ENCODE measurements at regions not wholly inside any gene's neighbourhood (a gene's known extent, or its start where the extent isn't known, plus 50 kb on each side); places are given as distances from the start of the nearest gene placed in this dataset.

DNA sequence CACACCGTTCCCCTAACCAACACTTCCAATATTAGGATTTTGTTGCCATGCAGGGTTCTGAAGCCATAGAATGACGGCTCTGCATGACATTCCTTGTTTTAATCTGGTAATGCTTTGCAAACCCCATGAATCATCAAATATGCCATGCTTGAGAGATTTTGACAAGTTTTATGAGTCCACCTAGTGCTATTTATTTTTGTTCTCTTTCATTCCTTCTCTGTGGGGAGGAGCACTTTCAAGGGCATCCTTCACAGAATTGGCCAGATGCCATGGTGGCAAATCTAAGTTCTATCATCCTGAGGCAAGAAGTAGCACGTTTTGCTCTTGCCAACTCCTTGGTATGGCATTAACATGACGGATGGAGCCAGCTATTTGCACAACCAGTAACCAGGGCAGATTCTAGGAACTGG is 268.4 kb downstream of the FAM76B start (continued):
- no peak for TF ChIP-seq HDAC2 (IDR thresholded peaks at IDR 0.05; ENCODE audit: borderline replicate concordance in 1 of 2, low read depth in 2 of 2, low read length in 2 of 2)
